ENCODE measurements at regions not wholly inside any gene's neighbourhood (a gene's known extent, or its start where the extent isn't known, plus 50 kb on each side); places are given as distances from the start of the nearest gene placed in this dataset.

GRCh38 chrX:78548012-78548411 lies 111.1 kb downstream of the RTL3 start:
- 44 to 67% (median 57%) methylated on average over 2 of the region's 2 CpGs for WGBS, 5 donors
- H3K4me1 ChIP-seq: no peaks in the 10 kb centered on the region
- intact Hi-C loops (cut with DNase I; ENCODE audit: low total_unique reads): no loop called here
- H3K4me3 ChIP-seq: no peak overlapping the region
- TF ChIP-seq EP300 (IDR thresholded peaks at IDR 0.05) (no peak), POLR2AphosphoS5 (IDR thresholded peaks at IDR 0.05) (no peak), POLR2A (IDR thresholded peaks at IDR 0.05) (no peak), CTCF (IDR thresholded peaks at IDR 0.05) (no peak)
- H3K36me3 ChIP-seq: no peaks in the 10 kb centered on the region
- DNase-seq: no peak
- peaks cover 0 to 7% (median 0%) of the 10 kb centered on the region in 3 donors for H3K27me3 ChIP-seq
- peaks cover 0 to 12% (median 9%) of the 10 kb centered on the region in 4 donors for H3K9me3 ChIP-seq
- H3K27ac ChIP-seq: no peak overlapping the region

GRCh38 chrX:78545233-78545632 lies 113.9 kb downstream of the RTL3 start:
- TF ChIP-seq POLR2A (IDR thresholded peaks at IDR 0.05) (no peak), EP300 (IDR thresholded peaks at IDR 0.05) (no peak), POLR2AphosphoS5 (IDR thresholded peaks at IDR 0.05) (no peak), CTCF (IDR thresholded peaks at IDR 0.05) (no peak)
- intact Hi-C loops (cut with DNase I; ENCODE audit: low total_unique reads): no loop called here

GRCh38 chrX:78543281-78543680 lies 115.8 kb downstream of the RTL3 start:
- intact Hi-C loops (cut with DNase I; ENCODE audit: low total_unique reads): no loop called here
- Histone ChIP-seq H3K36me3 (no peaks in the 10 kb centered on the region), H3K4me1 (no peaks in the 10 kb centered on the region), H3K27ac (no peak overlapping the region), H3K4me3 (no peak overlapping the region), H3K9me3 (peaks cover 0 to 19% (median 11%) of the 10 kb centered on the region in 4 donors), H3K27me3 (peaks cover 0 to 3% (median 0%) of the 10 kb centered on the region in 3 donors)
- 81 to 100% (median 97%) methylated on average over 1 of the region's 1 CpG for WGBS, 5 donors
- no peak for DNase-seq
- TF ChIP-seq CTCF (IDR thresholded peaks at IDR 0.05) (no peak), POLR2AphosphoS5 (IDR thresholded peaks at IDR 0.05) (no peak), POLR2A (IDR thresholded peaks at IDR 0.05) (no peak), EP300 (IDR thresholded peaks at IDR 0.05) (no peak)

More at GRCh38 chrX:78545233-78545632, 113.9 kb downstream of the RTL3 start:
- no peak overlapping the region for H3K4me3 ChIP-seq
- H3K27me3 ChIP-seq: peaks cover 0 to 7% (median 0%) of the 10 kb centered on the region in 3 donors
- no peaks in the 10 kb centered on the region for H3K36me3 ChIP-seq
- H3K9me3 ChIP-seq: peaks cover 0 to 19% (median 10%) of the 10 kb centered on the region in 4 donors
- no peak for DNase-seq
- no peaks in the 10 kb centered on the region for H3K4me1 ChIP-seq
- no peak overlapping the region for H3K27ac ChIP-seq

- DNase-seq: no peak
- 74 to 89% (median 78%) methylated on average over 2 of the region's 2 CpGs for WGBS, 5 donors
Measured at GRCh38 chrX:78540171-78540570, 119.0 kb downstream of the RTL3 start.

More at GRCh38 chrX:78540171-78540570, 119.0 kb downstream of the RTL3 start:
- TF ChIP-seq POLR2A (IDR thresholded peaks at IDR 0.05) (no peak), POLR2AphosphoS5 (IDR thresholded peaks at IDR 0.05) (no peak), CTCF (IDR thresholded peaks at IDR 0.05) (no peak), EP300 (IDR thresholded peaks at IDR 0.05) (no peak)
- Histone ChIP-seq H3K4me1 (no peaks in the 10 kb centered on the region), H3K9me3 (peaks cover 0 to 19% (median 11%) of the 10 kb centered on the region in 4 donors), H3K4me3 (no peak overlapping the region), H3K27ac (no peak overlapping the region), H3K36me3 (no peaks in the 10 kb centered on the region), H3K27me3 (no peaks in the 10 kb centered on the region)
- intact Hi-C loops (cut with DNase I; ENCODE audit: low total_unique reads): no loop called here
